Keratinocyte (primary cell): ENCODE measurements at regions not wholly inside any gene's neighbourhood (a gene's known extent, or its start where the extent isn't known, plus 50 kb on each side); places are given as distances from the start of the nearest gene placed in this dataset.

Experiments used
- EZH2 ChIP-seq: IDR thresholded peaks from one replicate; pipeline ENCODE4 v1.6.1; 2012; ENCODE audit warnings: inconsistent platforms, mild to moderate bottlenecking, low read length, moderate library complexity
- TF ChIP-seq, protein P1 (sequence below), 3 experiments: IDR thresholded peaks in 1 of 3; conservative IDR thresholded peaks in 1 of 3; optimal IDR thresholded peaks in 1 of 3; 2 replicates in 2 of 3; 3 replicates in 1 of 3; pipeline versions ENCODE3 to v1.5.1; 2011; ENCODE audit warnings: low read length in 3 of 3, mild to moderate bottlenecking in 3 of 3, moderate library complexity in 2 of 3, control low read depth in 1 of 3, inconsistent platforms in 1 of 3; ENCODE audit not compliant: insufficient read depth in 2 of 3; ENCODE audit errors: extremely low read depth in 1 of 3

DNA sequence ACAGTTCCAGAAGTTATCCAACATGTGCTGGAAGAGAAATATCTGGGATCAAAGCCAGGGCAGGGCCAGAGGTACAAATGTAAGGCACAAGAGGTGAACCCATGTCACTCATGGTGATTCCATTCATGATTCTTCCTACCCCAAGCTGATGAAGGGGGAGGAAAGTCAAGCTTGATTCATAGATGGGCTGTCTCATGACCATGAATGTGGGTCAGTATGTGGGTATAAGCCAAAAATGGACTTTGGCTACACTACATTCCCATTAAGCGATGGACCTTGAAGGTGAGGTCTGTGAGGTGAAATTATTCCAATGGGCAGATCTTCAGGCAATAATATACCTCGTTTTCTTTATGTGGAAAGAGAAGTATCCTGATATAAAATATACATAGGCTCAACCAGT lies 217.1 kb downstream of the BTG1 start:
- TF ChIP-seq, protein P1, sequence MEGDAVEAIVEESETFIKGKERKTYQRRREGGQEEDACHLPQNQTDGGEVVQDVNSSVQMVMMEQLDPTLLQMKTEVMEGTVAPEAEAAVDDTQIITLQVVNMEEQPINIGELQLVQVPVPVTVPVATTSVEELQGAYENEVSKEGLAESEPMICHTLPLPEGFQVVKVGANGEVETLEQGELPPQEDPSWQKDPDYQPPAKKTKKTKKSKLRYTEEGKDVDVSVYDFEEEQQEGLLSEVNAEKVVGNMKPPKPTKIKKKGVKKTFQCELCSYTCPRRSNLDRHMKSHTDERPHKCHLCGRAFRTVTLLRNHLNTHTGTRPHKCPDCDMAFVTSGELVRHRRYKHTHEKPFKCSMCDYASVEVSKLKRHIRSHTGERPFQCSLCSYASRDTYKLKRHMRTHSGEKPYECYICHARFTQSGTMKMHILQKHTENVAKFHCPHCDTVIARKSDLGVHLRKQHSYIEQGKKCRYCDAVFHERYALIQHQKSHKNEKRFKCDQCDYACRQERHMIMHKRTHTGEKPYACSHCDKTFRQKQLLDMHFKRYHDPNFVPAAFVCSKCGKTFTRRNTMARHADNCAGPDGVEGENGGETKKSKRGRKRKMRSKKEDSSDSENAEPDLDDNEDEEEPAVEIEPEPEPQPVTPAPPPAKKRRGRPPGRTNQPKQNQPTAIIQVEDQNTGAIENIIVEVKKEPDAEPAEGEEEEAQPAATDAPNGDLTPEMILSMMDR (optimal IDR thresholded peaks at IDR 0.05 in 1 of 3, IDR thresholded peaks at IDR 0.05 in 1 of 3, conservative IDR thresholded peaks at IDR 0.05 in 1 of 3; ENCODE audit: extremely low read depth in 1 of 3, insufficient read depth in 2 of 3, low read length in 3 of 3): no peak
- no peak for TF ChIP-seq EZH2
